ENCODE measurements at regions not wholly inside any gene's neighbourhood (a gene's known extent, or its start where the extent isn't known, plus 50 kb on each side); places are given as distances from the start of the nearest gene placed in this dataset.

GRCh38 chr12:102573237-102573636 is 92.9 kb upstream of the IGF1 start:
- no peak for TF ChIP-seq POLR2A (IDR thresholded peaks at IDR 0.05)
- TF ChIP-seq, protein P1, sequence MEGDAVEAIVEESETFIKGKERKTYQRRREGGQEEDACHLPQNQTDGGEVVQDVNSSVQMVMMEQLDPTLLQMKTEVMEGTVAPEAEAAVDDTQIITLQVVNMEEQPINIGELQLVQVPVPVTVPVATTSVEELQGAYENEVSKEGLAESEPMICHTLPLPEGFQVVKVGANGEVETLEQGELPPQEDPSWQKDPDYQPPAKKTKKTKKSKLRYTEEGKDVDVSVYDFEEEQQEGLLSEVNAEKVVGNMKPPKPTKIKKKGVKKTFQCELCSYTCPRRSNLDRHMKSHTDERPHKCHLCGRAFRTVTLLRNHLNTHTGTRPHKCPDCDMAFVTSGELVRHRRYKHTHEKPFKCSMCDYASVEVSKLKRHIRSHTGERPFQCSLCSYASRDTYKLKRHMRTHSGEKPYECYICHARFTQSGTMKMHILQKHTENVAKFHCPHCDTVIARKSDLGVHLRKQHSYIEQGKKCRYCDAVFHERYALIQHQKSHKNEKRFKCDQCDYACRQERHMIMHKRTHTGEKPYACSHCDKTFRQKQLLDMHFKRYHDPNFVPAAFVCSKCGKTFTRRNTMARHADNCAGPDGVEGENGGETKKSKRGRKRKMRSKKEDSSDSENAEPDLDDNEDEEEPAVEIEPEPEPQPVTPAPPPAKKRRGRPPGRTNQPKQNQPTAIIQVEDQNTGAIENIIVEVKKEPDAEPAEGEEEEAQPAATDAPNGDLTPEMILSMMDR (IDR thresholded peaks at IDR 0.05): no peak
